C4-2B (cell line): ENCODE measurements at regions not wholly inside any gene's neighbourhood (a gene's known extent, or its start where the extent isn't known, plus 50 kb on each side); places are given as distances from the start of the nearest gene placed in this dataset.

Experiments
- CTCF ChIP-seq: fragments of 450-650 bp; conservative IDR thresholded peaks from 2 replicates; pipeline ENCODE4 v1.5.1; 2017; ENCODE audit warnings: mild to moderate bottlenecking
- ZFX ChIP-seq: fragments of 450-650 bp; IDR thresholded peaks from 2 replicates; pipeline ENCODE4 v1.6.1; 2017

GRCh38 chr3:102158080-102158740 lies 276.6 kb upstream of the ZPLD1 start:
- no peak for TF ChIP-seq CTCF
- TF ChIP-seq ZFX: no peak
